ENCODE measurements at regions not wholly inside any gene's neighbourhood (a gene's known extent, or its start where the extent isn't known, plus 50 kb on each side); places are given as distances from the start of the nearest gene placed in this dataset.

DNA sequence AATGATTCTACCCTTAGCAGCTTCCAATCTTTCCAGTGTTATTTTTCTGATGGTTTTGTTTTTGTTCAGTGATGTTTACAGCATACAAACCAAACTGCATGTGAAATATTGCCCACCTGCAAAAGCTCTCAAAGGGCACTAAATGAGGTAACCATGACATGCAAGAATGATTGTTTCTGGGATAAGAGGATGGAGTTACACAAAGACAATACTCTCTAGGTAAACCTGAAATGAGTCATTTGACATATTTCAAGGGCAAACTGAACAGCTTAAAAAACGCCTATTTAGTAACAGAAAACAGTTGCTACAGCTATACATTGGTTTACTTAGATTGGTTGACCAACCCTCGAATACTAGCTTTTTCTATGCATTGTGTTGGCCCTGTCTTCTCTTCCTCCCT, 481.7 kb downstream of the ZPLD1 start:
- TF ChIP-seq, protein P1, sequence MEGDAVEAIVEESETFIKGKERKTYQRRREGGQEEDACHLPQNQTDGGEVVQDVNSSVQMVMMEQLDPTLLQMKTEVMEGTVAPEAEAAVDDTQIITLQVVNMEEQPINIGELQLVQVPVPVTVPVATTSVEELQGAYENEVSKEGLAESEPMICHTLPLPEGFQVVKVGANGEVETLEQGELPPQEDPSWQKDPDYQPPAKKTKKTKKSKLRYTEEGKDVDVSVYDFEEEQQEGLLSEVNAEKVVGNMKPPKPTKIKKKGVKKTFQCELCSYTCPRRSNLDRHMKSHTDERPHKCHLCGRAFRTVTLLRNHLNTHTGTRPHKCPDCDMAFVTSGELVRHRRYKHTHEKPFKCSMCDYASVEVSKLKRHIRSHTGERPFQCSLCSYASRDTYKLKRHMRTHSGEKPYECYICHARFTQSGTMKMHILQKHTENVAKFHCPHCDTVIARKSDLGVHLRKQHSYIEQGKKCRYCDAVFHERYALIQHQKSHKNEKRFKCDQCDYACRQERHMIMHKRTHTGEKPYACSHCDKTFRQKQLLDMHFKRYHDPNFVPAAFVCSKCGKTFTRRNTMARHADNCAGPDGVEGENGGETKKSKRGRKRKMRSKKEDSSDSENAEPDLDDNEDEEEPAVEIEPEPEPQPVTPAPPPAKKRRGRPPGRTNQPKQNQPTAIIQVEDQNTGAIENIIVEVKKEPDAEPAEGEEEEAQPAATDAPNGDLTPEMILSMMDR (optimal IDR thresholded peaks at IDR 0.05 in 1 of 3, IDR thresholded peaks at IDR 0.05 in 1 of 3, conservative IDR thresholded peaks at IDR 0.05 in 1 of 3; ENCODE audit: extremely low read depth in 1 of 3, insufficient read depth in 2 of 3, low read length in 3 of 3), result no peak
- TF ChIP-seq EZH2 (IDR thresholded peaks at IDR 0.05; ENCODE audit: low read length), result no peak
